Glutamatergic neuron (in vitro differentiated cells): ENCODE measurements at regions not wholly inside any gene's neighbourhood (a gene's known extent, or its start where the extent isn't known, plus 50 kb on each side); places are given as distances from the start of the nearest gene placed in this dataset.

Experiments used
- DNase-seq: peaks from one replicate; pipeline ENCODE4 v3.0.0; 2022
- H3K27ac Mint-ChIP-seq: one replicate; pipeline ENCODE4 v1.8.0; 2020; ENCODE audit warnings: mild to moderate bottlenecking, mixed read lengths, inconsistent platforms; ENCODE audit not compliant: unreplicated experiment
- H3K27me3 Mint-ChIP-seq: one replicate; pipeline ENCODE4 v1.8.0; 2020; ENCODE audit warnings: mild to moderate bottlenecking, moderate library complexity, mixed read lengths, inconsistent platforms; ENCODE audit not compliant: unreplicated experiment
- H3K36me3 Mint-ChIP-seq: one replicate; pipeline ENCODE4 v1.8.0; 2020; ENCODE audit warnings: mild to moderate bottlenecking, mixed read lengths, inconsistent platforms; ENCODE audit not compliant: unreplicated experiment
- H3K4me1 Mint-ChIP-seq: one replicate; pipeline ENCODE4 v1.8.0; 2020; ENCODE audit warnings: mild to moderate bottlenecking, low read depth, mixed read lengths, inconsistent platforms; ENCODE audit not compliant: unreplicated experiment
- H3K4me3 Mint-ChIP-seq: one replicate; pipeline ENCODE4 v1.8.0; 2020; ENCODE audit warnings: mild to moderate bottlenecking, mixed read lengths, inconsistent platforms; ENCODE audit not compliant: unreplicated experiment
- H3K9me3 Mint-ChIP-seq: one replicate; pipeline ENCODE4 v1.8.0; 2020; ENCODE audit warnings: mild to moderate bottlenecking, moderate library complexity, mixed read lengths, inconsistent platforms; ENCODE audit not compliant: unreplicated experiment
- TF ChIP-seq, protein P1 (sequence below): fragments of 200-600 bp; sonication (generic); IDR thresholded peaks from one replicate; pipeline ENCODE4 v1.5.0; 2021; ENCODE audit not compliant: partially characterized antibody, unreplicated experiment

DNA sequence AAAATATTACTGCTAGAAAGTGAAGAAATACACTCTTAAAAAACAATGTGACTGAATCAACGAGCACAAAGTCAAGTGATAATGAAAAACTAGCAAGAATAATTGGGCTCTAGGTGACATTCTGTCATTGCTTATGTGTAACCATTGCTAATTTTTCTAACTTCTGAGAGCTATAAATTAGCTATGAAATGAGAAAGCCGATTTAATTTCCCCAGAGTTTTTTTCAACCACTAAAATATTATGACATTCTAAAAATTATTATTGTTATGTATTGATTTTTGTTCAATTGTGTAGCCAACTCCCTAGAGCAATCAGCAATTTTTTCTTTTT lies 458.6 kb upstream of the ATXN8OS start:
- no peak overlapping the region for H3K27ac Mint-ChIP-seq
- H3K4me3 Mint-ChIP-seq, result no peak overlapping the region
- H3K36me3 Mint-ChIP-seq, result no peaks in the 10 kb centered on the region
- TF ChIP-seq, protein P1, sequence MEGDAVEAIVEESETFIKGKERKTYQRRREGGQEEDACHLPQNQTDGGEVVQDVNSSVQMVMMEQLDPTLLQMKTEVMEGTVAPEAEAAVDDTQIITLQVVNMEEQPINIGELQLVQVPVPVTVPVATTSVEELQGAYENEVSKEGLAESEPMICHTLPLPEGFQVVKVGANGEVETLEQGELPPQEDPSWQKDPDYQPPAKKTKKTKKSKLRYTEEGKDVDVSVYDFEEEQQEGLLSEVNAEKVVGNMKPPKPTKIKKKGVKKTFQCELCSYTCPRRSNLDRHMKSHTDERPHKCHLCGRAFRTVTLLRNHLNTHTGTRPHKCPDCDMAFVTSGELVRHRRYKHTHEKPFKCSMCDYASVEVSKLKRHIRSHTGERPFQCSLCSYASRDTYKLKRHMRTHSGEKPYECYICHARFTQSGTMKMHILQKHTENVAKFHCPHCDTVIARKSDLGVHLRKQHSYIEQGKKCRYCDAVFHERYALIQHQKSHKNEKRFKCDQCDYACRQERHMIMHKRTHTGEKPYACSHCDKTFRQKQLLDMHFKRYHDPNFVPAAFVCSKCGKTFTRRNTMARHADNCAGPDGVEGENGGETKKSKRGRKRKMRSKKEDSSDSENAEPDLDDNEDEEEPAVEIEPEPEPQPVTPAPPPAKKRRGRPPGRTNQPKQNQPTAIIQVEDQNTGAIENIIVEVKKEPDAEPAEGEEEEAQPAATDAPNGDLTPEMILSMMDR, result no peak
- DNase-seq, result no peak
- no peaks in the 10 kb centered on the region for H3K27me3 Mint-ChIP-seq
- no peaks in the 10 kb centered on the region for H3K4me1 Mint-ChIP-seq
- H3K9me3 Mint-ChIP-seq, result no peaks in the 10 kb centered on the region

DNA sequence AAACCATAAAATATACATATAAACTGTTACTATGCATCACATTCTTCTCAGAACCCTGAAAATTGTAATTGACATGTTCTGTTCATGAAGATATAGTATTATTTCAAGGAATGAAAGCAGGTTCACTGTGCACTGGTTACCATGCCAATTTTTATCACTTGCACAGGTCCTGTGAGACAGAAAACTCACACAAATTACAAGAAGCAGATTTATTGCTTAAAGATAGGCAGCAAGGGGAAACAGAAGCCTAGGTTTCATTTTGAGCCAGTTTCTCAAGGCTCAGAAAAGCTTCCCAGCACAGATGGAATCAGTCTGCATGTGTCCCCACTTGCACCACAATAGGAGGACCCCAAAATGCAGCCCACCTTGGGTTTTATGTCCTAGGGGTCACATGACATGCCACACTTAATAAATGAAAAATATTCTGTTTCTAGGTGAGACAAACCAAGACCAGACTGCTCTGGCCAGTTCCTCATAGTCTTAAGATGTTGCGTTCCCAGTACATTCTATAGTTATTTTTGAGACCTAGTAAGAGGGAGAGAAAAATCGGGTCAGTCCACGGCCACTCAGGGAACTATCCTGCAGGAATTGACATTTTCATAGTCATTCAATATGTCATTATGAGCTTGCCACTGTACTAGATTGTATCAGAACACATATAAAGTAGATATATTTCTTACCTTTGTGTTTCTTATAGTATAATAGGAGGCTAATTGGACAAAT lies 459.1 kb upstream of the ATXN8OS start:
- DNase-seq, result no peak
- Mint-ChIP-seq H3K4me3 (no peak overlapping the region), H3K4me1 (no peaks in the 10 kb centered on the region), H3K27ac (no peak overlapping the region), H3K9me3 (peaks cover under 1% of the 10 kb centered on the region), H3K36me3 (peaks cover 2% of the 10 kb centered on the region), H3K27me3 (no peaks in the 10 kb centered on the region)
- TF ChIP-seq, protein P1, result no peak

DNA sequence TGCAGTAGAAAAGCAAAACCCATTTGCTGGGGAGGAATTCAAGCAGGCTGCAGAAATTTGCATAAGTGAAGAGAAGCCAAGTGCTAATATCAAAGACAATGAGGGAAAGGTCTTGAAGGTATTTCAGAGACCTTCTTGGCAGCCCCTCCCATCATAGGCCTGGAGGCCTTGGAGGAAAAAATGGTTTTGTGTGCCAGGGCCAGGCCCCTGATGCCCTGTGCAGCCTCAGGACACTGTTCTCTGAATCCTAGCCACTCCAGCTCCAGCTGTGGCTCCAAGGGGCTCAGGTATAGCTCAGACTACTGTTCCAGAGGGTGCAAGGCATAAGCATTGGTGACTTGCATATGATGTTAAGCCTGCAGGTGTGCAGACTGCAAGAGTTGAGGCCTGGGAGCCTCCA lies 463.2 kb upstream of the ATXN8OS start:
- TF ChIP-seq, protein P1, result no peak
- peaks cover 5% of the 10 kb centered on the region for H3K36me3 Mint-ChIP-seq
- no peak overlapping the region for H3K4me3 Mint-ChIP-seq
- H3K27ac Mint-ChIP-seq, result no peak overlapping the region
- peaks cover 2% of the 10 kb centered on the region for H3K9me3 Mint-ChIP-seq
- H3K27me3 Mint-ChIP-seq, result no peaks in the 10 kb centered on the region
- H3K4me1 Mint-ChIP-seq, result no peaks in the 10 kb centered on the region
- DNase-seq, result no peak

DNA sequence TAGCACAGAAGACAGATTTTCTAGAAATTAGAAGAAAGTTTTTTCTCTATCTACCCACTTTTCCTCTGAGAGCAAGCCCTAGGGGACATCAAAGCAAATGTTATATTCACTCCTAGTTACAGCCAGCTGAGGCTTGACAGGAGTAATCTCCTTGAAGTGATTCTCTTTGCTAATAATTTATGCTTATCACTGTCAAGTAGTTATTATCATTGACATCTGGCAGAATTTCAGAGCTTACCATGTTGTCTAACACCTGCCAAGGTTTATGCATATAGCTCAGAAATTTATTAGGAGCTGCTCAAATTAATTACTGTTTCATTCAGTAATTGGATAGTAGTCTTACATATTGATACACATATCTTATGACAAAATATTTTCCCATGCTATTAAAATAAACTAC lies 465.9 kb upstream of the ATXN8OS start:
- TF ChIP-seq, protein P1, result no peak
- Mint-ChIP-seq H3K9me3 (peaks cover 5% of the 10 kb centered on the region), H3K4me3 (no peak overlapping the region), H3K27me3 (no peaks in the 10 kb centered on the region), H3K27ac (no peak overlapping the region), H3K4me1 (no peaks in the 10 kb centered on the region), H3K36me3 (peaks cover 5% of the 10 kb centered on the region)
- no peak for DNase-seq

DNA sequence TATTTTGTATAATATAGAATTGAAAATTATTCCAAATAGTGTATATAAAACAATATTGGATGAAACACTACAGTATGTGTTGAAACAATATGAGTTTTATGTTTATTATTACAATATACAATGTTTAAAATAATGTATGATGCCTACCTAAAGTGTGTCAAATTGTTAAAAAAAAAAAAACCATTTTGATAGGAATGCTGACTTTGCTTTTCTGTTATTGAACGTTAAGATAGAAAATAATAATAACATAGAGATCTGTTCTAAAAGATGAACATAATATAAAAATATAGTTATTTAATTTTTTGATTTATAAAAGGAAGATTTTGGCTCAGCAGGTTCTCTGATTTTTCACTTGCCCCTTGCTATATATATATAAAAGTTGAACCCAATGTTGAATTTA lies 474.6 kb upstream of the ATXN8OS start:
- TF ChIP-seq, protein P1, result no peak

More for the DNA sequence above, 474.6 kb upstream of the ATXN8OS start:
- H3K27me3 Mint-ChIP-seq, result no peaks in the 10 kb centered on the region
- no peak for DNase-seq
- H3K36me3 Mint-ChIP-seq, result no peaks in the 10 kb centered on the region
- no peak overlapping the region for H3K4me3 Mint-ChIP-seq
- H3K9me3 Mint-ChIP-seq, result no peaks in the 10 kb centered on the region
- no peaks in the 10 kb centered on the region for H3K4me1 Mint-ChIP-seq
- no peak overlapping the region for H3K27ac Mint-ChIP-seq
